ENCODE measurements at regions not wholly inside any gene's neighbourhood (a gene's known extent, or its start where the extent isn't known, plus 50 kb on each side); places are given as distances from the start of the nearest gene placed in this dataset.

GRCh38 chr5:68440651-68441050, 225.1 kb downstream of the PIK3R1 start:
- TF ChIP-seq POLR2A (IDR thresholded peaks at IDR 0.05) (no peak), CTCF (IDR thresholded peaks at IDR 0.05 in 8 of 11, conservative IDR thresholded peaks at IDR 0.05 in 3 of 11) (no peak), POLR2AphosphoS5 (IDR thresholded peaks at IDR 0.05) (no peak)
